Subcutaneous abdominal adipose tissue (tissue), 5 donors: ENCODE measurements at regions not wholly inside any gene's neighbourhood (a gene's known extent, or its start where the extent isn't known, plus 50 kb on each side); places are given as distances from the start of the nearest gene placed in this dataset.
A peak's percentile ranks its signal among the peaks of the same experiment; 100 is the strongest.

Experiments
- H3K27ac ChIP-seq: one replicate; pipeline ENCODE4 v1.7.0; 2013; ENCODE audit warnings: low read depth, mild to moderate bottlenecking, inconsistent platforms, low read length, moderate library complexity
- H3K27me3 ChIP-seq, 5 donors: one replicate each; pipeline ENCODE4 v1.7.0; 2013; ENCODE audit warnings: low read length in 5 of 5, inconsistent platforms in 1 of 5; ENCODE audit not compliant: control insufficient read depth in 5 of 5, insufficient read depth in 4 of 5
- H3K36me3 ChIP-seq, 5 donors: one replicate each; pipeline ENCODE4 v1.7.0; 2013; ENCODE audit warnings: low read length in 5 of 5; ENCODE audit not compliant: control insufficient read depth in 5 of 5, insufficient read depth in 5 of 5
- H3K4me1 ChIP-seq, 5 donors: one replicate each; pipeline ENCODE4 v1.7.0; 2013; ENCODE audit warnings: low read length in 5 of 5, mild to moderate bottlenecking in 3 of 5, moderate library complexity in 1 of 5; ENCODE audit not compliant: control insufficient read depth in 5 of 5, insufficient read depth in 5 of 5
- H3K4me3 ChIP-seq, 5 donors: one replicate each; pipeline ENCODE4 v1.7.0; 2013; ENCODE audit warnings: low read length in 5 of 5, low read depth in 1 of 5
- H3K9ac ChIP-seq, 5 donors: one replicate each; pipeline ENCODE4 v1.7.0; 2013; ENCODE audit warnings: low read length in 5 of 5, mild to moderate bottlenecking in 4 of 5, moderate library complexity in 3 of 5
- H3K9me3 ChIP-seq, 5 donors: one replicate each; pipeline ENCODE4 v1.7.0; 2013; ENCODE audit warnings: low read length in 5 of 5; ENCODE audit not compliant: control insufficient read depth in 5 of 5
- donor health status: healthy.
- donor health status: healthy.
- donor health status: healthy.
- donor health status: healthy.
- donor health status: healthy.

DNA sequence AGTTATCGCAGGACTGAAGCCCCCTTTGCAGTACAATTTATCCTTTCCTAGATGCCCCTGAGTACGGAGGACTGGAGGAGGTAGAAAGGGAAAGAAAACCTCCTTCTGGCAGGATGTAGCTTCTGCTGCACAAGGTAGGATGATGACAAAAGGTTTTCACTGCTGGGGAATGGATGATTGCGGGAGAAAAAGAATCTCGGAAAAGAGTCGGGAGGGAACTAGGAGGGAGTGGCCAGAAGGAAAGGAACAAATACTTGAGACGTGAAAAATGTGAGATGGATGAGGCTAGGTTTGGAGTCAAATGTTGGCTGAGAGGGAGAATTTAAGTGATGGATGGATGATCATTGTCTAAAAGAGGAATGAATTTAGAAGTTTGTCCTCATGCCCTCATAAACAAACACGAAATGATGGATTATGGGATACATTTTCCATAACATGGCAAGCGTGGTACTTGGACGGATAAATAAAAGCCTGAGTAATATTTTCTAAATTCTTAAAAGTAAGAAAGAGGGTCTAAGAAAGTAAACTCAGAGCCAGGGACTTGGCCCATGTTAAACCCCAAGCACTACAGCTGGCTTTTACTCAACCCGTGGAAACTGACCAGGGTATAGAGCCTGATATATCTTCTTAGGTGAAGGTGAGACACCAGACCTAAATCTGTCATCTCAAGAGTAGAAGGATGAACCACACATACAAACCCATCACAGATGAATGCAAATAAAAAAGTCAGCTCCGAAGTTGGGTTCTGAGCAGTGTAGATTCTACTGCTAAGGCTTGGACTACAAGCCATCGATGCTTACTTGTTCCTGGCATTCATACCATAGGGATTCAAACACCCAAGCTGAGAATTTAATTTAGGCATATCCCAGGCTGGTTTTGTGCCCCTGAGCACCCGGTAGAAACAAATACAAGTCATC, 72.4 kb downstream of the HFE start:
- peaks cover 0 to 41% (median 36%) of the 10 kb centered on the region in 5 donors for H3K4me1 ChIP-seq
- H3K27me3 ChIP-seq: no peaks in the 10 kb centered on the region
- no peaks in the 10 kb centered on the region for H3K36me3 ChIP-seq
- H3K9me3 ChIP-seq: no peaks in the 10 kb centered on the region
- no peak overlapping the region for H3K27ac ChIP-seq
- peak overlapping the region in 3 of 5 donors; percentile 9 to 68 (median 56) for H3K9ac ChIP-seq
- H3K4me3 ChIP-seq: peak overlapping the region; percentile 85 to 93 (median 88)

DNA sequence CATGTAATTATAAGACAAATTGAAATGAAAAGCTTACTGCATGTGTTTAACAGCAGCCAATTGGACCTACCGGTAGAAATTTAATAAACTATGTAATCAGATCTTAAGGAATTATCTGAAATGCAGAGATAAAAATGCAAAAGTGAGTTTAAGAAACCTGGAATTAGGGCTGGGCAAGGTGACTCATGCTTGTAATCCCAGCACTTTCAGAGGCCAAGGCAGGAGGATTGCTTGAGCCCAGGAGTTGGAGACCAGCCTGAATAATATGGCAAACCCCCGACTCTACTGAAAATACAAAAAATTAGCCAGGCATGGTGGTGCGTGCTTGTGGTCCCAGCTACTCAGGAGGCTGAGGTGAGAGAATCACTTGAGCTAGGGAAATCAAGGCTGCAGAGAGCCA, 74.1 kb downstream of the HFE start:
- Histone ChIP-seq H3K36me3 (no peaks in the 10 kb centered on the region), H3K9ac (no peak overlapping the region), H3K4me3 (no peak overlapping the region), H3K27ac (no peak overlapping the region), H3K9me3 (no peaks in the 10 kb centered on the region), H3K27me3 (no peaks in the 10 kb centered on the region), H3K4me1 (peaks cover 0 to 35% (median 27%) of the 10 kb centered on the region in 5 donors)

DNA sequence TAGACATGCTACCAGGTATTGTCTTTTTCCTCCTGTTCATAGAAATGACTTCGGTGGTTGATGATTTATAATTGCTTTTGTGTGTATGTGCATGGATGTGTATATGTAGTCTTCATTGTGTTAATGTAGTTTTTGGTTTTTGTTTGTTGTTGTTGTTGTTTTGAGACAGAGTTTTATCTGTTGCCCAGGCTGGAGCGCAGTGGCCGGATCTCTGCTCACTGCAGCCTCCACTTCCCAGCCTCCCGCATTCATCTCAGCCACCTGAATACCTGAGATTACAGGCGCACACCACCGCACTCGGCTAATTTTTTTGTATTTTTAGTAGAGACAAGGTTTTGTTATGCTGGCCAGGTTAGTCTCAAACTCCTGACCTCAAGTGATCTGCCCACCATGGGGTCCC, 75.2 kb downstream of the HFE start:
- Histone ChIP-seq H3K9me3 (no peaks in the 10 kb centered on the region), H3K27me3 (no peaks in the 10 kb centered on the region), H3K27ac (no peak overlapping the region), H3K4me1 (peaks cover 0 to 26% (median 17%) of the 10 kb centered on the region in 5 donors), H3K4me3 (no peak overlapping the region), H3K9ac (no peak overlapping the region), H3K36me3 (no peaks in the 10 kb centered on the region)

- Histone ChIP-seq H3K27ac (no peak overlapping the region), H3K4me3 (no peak overlapping the region), H3K9me3 (no peaks in the 10 kb centered on the region), H3K4me1 (peaks cover 0 to 16% (median 11%) of the 10 kb centered on the region in 5 donors), H3K36me3 (no peaks in the 10 kb centered on the region), H3K27me3 (no peaks in the 10 kb centered on the region), H3K9ac (peak overlapping the region in 1 of 5 donors; percentile 13)
Observed at GRCh38 chr6:26163427-26164119, 76.3 kb downstream of the HFE start.

- Histone ChIP-seq H3K27ac (no peak overlapping the region), H3K36me3 (no peaks in the 10 kb centered on the region), H3K27me3 (no peaks in the 10 kb centered on the region), H3K4me3 (no peak overlapping the region), H3K9me3 (no peaks in the 10 kb centered on the region), H3K4me1 (peaks cover 0 to 12% (median 11%) of the 10 kb centered on the region in 5 donors), H3K9ac (peak overlapping the region in 1 of 5 donors; percentile 13)
Observed at GRCh38 chr6:26164120-26164505, 76.9 kb downstream of the HFE start.

DNA sequence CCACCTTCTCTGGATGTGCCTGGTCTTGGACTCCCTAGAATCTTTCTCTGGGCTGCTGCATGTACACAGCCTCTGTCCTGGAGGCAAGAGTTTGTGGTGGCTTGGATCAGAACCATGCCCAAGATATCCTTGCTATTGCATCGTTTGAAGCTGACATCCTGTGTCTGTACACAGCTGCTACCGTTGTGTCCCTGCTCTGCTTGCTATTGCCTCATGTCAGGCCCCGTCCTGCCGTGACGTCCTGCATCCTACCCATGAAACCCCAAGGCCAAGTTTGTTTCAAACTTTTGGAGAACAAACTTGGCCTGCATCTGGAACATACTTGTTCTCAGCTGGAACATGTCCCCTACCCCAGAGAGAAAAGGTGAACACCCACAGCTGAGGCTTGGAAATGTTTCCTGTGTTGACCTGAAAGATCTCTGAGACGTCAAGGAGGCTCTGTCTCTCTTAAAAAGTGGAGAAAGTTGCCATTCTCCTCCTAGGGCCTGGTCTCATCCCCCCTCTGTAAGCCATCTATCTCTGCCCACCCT, 78.1 kb downstream of the HFE start:
- Histone ChIP-seq H3K27me3 (no peaks in the 10 kb centered on the region), H3K9me3 (no peaks in the 10 kb centered on the region), H3K4me1 (peaks cover 0 to under 1% (median 0%) of the 10 kb centered on the region in 5 donors), H3K4me3 (no peak overlapping the region), H3K27ac (no peak overlapping the region), H3K36me3 (no peaks in the 10 kb centered on the region), H3K9ac (no peak overlapping the region)

DNA sequence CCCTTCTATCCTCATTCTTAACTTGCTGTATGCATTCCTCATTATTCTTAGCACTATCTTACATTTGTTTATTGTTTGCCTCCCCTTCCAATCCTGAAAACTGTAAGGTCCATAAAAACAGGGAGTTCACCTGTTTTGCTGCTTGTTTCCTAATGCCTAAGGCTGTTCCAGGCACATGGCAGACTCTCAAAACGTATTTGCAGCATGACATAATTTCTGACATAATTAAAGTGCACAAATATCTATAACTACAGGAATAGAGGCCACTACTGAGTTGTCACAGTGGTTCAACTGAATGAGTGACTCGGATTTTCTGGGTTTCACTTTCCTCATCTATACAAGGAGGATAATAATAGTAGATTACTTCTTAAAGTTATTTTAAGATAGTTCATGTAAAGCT, 83.0 kb downstream of the HFE start:
- Histone ChIP-seq H3K36me3 (no peaks in the 10 kb centered on the region), H3K27me3 (no peaks in the 10 kb centered on the region), H3K4me1 (peaks cover 6 to 17% (median 13%) of the 10 kb centered on the region in 5 donors), H3K9ac (no peak overlapping the region), H3K9me3 (no peaks in the 10 kb centered on the region), H3K27ac (no peak overlapping the region), H3K4me3 (no peak overlapping the region)

- Histone ChIP-seq H3K9ac (peak overlapping the region; percentile 38 to 89 (median 69)), H3K9me3 (no peaks in the 10 kb centered on the region), H3K27me3 (no peaks in the 10 kb centered on the region), H3K36me3 (no peaks in the 10 kb centered on the region), H3K4me1 (peaks cover 6 to 17% (median 13%) of the 10 kb centered on the region in 5 donors), H3K4me3 (peak overlapping the region; percentile 77 to 96 (median 86)), H3K27ac (peak overlapping the region; percentile 81)
Observed at GRCh38 chr6:26170951-26171841, 84.0 kb downstream of the HFE start.

- Histone ChIP-seq H3K4me3 (peak overlapping the region; percentile 77 to 96 (median 90)), H3K9me3 (no peaks in the 10 kb centered on the region), H3K4me1 (peaks cover 6 to 17% (median 13%) of the 10 kb centered on the region in 5 donors), H3K36me3 (no peaks in the 10 kb centered on the region), H3K27ac (peak overlapping the region; percentile 81), H3K27me3 (no peaks in the 10 kb centered on the region), H3K9ac (peak overlapping the region; percentile 69 to 89 (median 84))
Observed at GRCh38 chr6:26172608-26172968, 85.4 kb downstream of the HFE start.
